ENCODE measurements at regions not wholly inside any gene's neighbourhood (a gene's known extent, or its start where the extent isn't known, plus 50 kb on each side); places are given as distances from the start of the nearest gene placed in this dataset.

DNA sequence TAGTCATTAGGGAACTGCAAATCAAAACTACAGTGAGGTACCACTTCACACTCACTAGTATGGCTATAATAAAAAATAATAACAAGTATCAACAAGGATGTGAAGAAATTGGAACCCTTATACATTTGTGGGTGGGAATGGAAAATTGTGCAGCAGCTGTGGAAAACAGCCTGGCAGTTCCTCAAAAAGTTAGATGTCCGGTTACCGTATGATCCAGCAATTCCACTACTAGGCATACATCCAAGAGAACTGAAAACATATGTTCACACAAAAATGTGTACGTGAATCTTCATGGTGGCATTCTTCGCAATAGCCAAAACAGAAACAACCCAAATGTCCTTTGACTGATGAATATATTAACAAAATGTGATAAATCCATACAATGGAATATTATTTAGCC, 187.9 kb upstream of the LYSMD4 start:
- Histone ChIP-seq H3K36me3 (replicated peaks) (no peaks in the 10 kb centered on the region), H3K27me3 (replicated peaks) (peaks cover 4% of the 10 kb centered on the region), H3K4me3 (ENCODE audit: low read depth, low read length) (no peak overlapping the region), H3K27ac (no peak overlapping the region)
- no peak for DNase-seq
- in situ Hi-C loops (cut with HindIII; ENCODE audit: low pct_ligation_motif_present, low sequenced_read_pairs), result no loop called here
- TF ChIP-seq, protein P1, sequence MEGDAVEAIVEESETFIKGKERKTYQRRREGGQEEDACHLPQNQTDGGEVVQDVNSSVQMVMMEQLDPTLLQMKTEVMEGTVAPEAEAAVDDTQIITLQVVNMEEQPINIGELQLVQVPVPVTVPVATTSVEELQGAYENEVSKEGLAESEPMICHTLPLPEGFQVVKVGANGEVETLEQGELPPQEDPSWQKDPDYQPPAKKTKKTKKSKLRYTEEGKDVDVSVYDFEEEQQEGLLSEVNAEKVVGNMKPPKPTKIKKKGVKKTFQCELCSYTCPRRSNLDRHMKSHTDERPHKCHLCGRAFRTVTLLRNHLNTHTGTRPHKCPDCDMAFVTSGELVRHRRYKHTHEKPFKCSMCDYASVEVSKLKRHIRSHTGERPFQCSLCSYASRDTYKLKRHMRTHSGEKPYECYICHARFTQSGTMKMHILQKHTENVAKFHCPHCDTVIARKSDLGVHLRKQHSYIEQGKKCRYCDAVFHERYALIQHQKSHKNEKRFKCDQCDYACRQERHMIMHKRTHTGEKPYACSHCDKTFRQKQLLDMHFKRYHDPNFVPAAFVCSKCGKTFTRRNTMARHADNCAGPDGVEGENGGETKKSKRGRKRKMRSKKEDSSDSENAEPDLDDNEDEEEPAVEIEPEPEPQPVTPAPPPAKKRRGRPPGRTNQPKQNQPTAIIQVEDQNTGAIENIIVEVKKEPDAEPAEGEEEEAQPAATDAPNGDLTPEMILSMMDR (IDR thresholded peaks at IDR 0.05; ENCODE audit: low read depth, low read length, missing control alignments), result no peak

DNA sequence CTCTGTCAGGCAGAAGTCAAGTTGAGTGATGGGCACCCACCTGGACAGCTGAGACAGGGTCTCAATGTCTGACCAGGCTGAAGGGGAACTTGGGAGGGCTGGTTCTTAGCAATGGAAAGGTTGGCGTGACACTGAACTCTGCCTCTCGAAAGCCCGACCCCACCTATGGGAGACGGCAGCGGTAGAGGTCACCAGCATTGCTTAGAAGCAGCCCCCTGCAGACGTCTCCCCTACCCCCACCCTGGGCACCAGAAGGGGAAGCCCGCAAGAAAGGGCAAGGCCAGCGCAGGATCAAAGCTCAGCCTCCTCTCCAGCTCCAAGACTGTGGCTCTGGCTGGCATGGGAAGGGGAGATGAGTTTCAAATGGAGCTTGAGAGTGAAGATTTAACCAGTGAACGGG, 184.8 kb upstream of the LYSMD4 start:
- in situ Hi-C loops (cut with HindIII; ENCODE audit: low pct_ligation_motif_present, low sequenced_read_pairs), result no loop called here
- no peak overlapping the region for H3K4me3 ChIP-seq (ENCODE audit: low read depth, low read length)
- DNase-seq, result no peak
- no peaks in the 10 kb centered on the region for H3K36me3 ChIP-seq (replicated peaks)
- TF ChIP-seq, protein P1 (IDR thresholded peaks at IDR 0.05; ENCODE audit: low read depth, low read length, missing control alignments), result no peak
- no peak overlapping the region for H3K27ac ChIP-seq
- H3K27me3 ChIP-seq (replicated peaks), result peaks cover 4% of the 10 kb centered on the region

DNA sequence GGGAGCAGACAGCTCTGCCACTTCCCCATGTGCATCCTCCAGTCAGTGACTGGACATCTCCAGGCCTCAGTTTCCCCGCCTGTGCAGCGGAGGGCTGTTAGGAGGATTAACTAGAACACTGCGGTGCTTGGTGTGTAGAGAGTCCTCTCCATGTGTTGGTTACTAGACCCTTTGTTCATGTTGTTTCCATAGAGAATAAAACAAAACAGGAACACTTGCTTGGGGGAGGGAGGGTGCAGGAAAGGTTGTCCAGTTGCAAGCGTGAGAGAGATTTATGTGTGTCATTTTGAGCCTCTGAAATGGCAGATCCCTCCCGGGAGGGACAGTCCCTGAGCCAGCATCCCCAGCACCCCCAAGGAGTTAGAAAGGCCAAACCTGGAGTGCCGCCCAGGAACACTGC, 184.0 kb upstream of the LYSMD4 start:
- in situ Hi-C loops (cut with HindIII; ENCODE audit: low pct_ligation_motif_present, low sequenced_read_pairs), result no loop called here
- Histone ChIP-seq H3K36me3 (replicated peaks) (no peaks in the 10 kb centered on the region), H3K27me3 (replicated peaks) (peaks cover 4% of the 10 kb centered on the region), H3K27ac (no peak overlapping the region), H3K4me3 (ENCODE audit: low read depth, low read length) (no peak overlapping the region)
- TF ChIP-seq, protein P1 (IDR thresholded peaks at IDR 0.05; ENCODE audit: low read depth, low read length, missing control alignments), result no peak
- no peak for DNase-seq

DNA sequence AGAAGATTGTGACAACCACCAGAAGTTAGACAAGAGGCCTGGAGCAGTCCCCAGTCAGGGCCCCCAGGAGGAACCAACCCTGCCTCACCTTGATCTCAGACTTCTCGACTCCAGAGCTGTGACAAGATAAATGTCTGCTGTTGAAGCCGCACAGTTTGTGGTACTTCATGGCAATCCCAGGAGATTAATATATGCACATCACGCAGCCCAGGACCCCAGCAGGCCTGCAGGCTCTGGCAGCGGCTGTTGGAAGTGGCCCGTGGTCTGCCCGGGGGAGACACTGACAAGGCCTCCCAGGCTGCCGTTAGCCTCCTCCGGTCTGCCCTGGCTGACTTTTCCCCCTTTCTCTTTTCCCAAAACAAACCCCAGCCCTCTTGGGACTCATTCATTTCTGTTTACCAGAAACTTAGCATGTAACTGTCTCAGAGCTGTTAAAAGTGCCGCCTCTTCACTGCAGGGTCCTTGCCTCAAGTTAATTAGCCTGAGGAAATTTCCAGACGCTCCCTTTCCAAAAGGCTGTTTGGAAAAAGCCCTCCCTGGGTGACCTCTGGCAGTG, 183.5 kb upstream of the LYSMD4 start:
- Histone ChIP-seq H3K27me3 (replicated peaks) (peaks cover 4% of the 10 kb centered on the region), H3K27ac (no peak overlapping the region), H3K4me3 (ENCODE audit: low read depth, low read length) (no peak overlapping the region), H3K36me3 (replicated peaks) (no peaks in the 10 kb centered on the region)
- TF ChIP-seq, protein P1 (IDR thresholded peaks at IDR 0.05; ENCODE audit: low read depth, low read length, missing control alignments), result no peak
- DNase-seq, result no peak
- in situ Hi-C loops (cut with HindIII; ENCODE audit: low pct_ligation_motif_present, low sequenced_read_pairs), result no loop called here

DNA sequence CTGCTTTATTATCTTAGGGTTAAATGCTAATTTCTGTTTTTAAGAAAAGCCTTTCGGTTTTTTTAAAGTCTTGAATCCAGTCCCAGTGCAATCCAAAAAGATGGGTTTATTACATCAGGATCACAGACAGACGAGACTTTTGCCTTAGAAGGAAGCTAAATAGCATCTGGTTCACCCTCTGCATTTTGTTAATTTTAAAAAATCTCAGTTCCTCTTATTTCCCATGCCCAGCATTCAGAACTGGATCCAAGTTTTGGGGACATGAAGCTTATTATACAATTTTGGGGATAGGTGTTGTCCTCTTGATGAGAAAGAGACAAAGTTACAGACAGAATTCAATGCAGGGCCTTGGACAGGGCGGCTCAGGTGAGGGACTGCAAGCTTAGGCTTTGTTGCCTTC, 181.5 kb upstream of the LYSMD4 start:
- Histone ChIP-seq H3K27ac (no peak overlapping the region), H3K27me3 (replicated peaks) (peaks cover 1% of the 10 kb centered on the region), H3K4me3 (ENCODE audit: low read depth, low read length) (no peak overlapping the region), H3K36me3 (replicated peaks) (no peaks in the 10 kb centered on the region)
- DNase-seq, result no peak
- in situ Hi-C loops (cut with HindIII; ENCODE audit: low pct_ligation_motif_present, low sequenced_read_pairs), result no loop called here
- TF ChIP-seq, protein P1 (IDR thresholded peaks at IDR 0.05; ENCODE audit: low read depth, low read length, missing control alignments), result no peak

DNA sequence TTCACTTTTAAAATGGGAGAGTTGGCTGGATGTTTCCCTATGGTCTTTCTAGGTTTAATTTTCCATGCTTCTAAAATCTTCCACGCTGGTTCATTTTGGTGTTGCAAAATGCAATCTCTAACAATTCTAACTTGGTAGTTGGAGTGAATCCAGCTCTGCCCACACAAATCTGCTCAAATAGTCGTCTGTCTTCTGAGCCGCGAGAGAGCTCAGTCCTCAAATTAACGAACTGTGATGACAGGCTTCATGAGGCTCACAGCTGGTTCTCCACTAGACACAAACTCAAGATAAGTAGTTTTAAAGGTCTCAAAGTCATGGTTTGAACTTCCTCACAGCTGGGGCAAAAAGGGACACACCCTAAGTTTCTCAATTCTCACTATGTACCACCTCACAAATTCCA, 178.6 kb upstream of the LYSMD4 start:
- Histone ChIP-seq H3K4me3 (ENCODE audit: low read depth, low read length) (no peak overlapping the region), H3K27ac (no peak overlapping the region), H3K27me3 (replicated peaks) (no peaks in the 10 kb centered on the region), H3K36me3 (replicated peaks) (no peaks in the 10 kb centered on the region)
- DNase-seq, result no peak
- in situ Hi-C loops (cut with HindIII; ENCODE audit: low pct_ligation_motif_present, low sequenced_read_pairs), result no loop called here
- TF ChIP-seq, protein P1 (IDR thresholded peaks at IDR 0.05; ENCODE audit: low read depth, low read length, missing control alignments), result no peak
